Astrocyte (in vitro differentiated cells and primary cell): ENCODE measurements at regions not wholly inside any gene's neighbourhood (a gene's known extent, or its start where the extent isn't known, plus 50 kb on each side); places are given as distances from the start of the nearest gene placed in this dataset.

Experiments
- DNase-seq: peaks from one replicate; pipeline ENCODE4 v3.0.0-alpha.2; 2010; ENCODE audit warnings: low read depth
- FAIRE-seq: peaks from 2 replicates; lab custom pipeline; 2011; peaks lifted over from hg19 to GRCh38; lab: Jason Lieb, UNC
- H2AFZ ChIP-seq: 2 replicates; pipeline ENCODE4 v1.6.0; 2012; ENCODE audit warnings: low read depth, low read length, inconsistent platforms
- H3K27ac ChIP-seq: 2 replicates; pipeline ENCODE4 v1.5.1; 2011; ENCODE audit warnings: low read depth, low read length, inconsistent platforms
- H3K27me3 ChIP-seq: 2 replicates; pipeline ENCODE4 v1.6.0; 2011; ENCODE audit warnings: low read length, inconsistent platforms; ENCODE audit not compliant: insufficient read depth
- H3K36me3 ChIP-seq: 2 replicates; pipeline ENCODE4 v1.5.1; 2011; ENCODE audit warnings: low read length, inconsistent platforms; ENCODE audit not compliant: insufficient read depth
- H3K4me1 ChIP-seq: 2 replicates; pipeline ENCODE4 v1.5.1; 2011; ENCODE audit warnings: low read length, inconsistent platforms; ENCODE audit not compliant: insufficient read depth
- H3K4me2 ChIP-seq: 2 replicates; pipeline ENCODE4 v1.6.0; 2012; ENCODE audit warnings: low read length, inconsistent platforms
- H3K4me3 ChIP-seq: 2 replicates; pipeline ENCODE4 v1.5.1; 2011; ENCODE audit warnings: low read depth, mild to moderate bottlenecking, low read length, inconsistent platforms; ENCODE audit not compliant: insufficient read depth
- H3K79me2 ChIP-seq: 2 replicates; pipeline ENCODE4 v1.6.0; 2012; ENCODE audit warnings: mild to moderate bottlenecking, low read length, inconsistent platforms; ENCODE audit not compliant: insufficient read depth
- H3K9ac ChIP-seq: 2 replicates; pipeline ENCODE4 v1.6.0; 2012; ENCODE audit warnings: mild to moderate bottlenecking, low read length, inconsistent platforms
- H3K9me3 ChIP-seq: 2 replicates; pipeline ENCODE4 v1.5.1; 2012; ENCODE audit warnings: low read depth, mild to moderate bottlenecking, low read length, inconsistent platforms; ENCODE audit not compliant: insufficient read depth
- H4K20me1 ChIP-seq: 2 replicates; pipeline ENCODE4 v1.6.0; 2012; ENCODE audit warnings: low read length, inconsistent platforms; ENCODE audit not compliant: insufficient read depth
- H3K27ac Mint-ChIP-seq: one replicate; pipeline ENCODE4 v1.8.0; 2021; ENCODE audit warnings: mild to moderate bottlenecking, mixed read lengths; ENCODE audit not compliant: unreplicated experiment
- H3K27me3 Mint-ChIP-seq: one replicate; pipeline ENCODE4 v1.8.0; 2021; ENCODE audit warnings: low read depth, mixed read lengths; ENCODE audit not compliant: unreplicated experiment
- H3K36me3 Mint-ChIP-seq: one replicate; pipeline ENCODE4 v1.8.0; 2021; ENCODE audit warnings: low read depth, mixed read lengths; ENCODE audit not compliant: unreplicated experiment
- H3K4me1 Mint-ChIP-seq: one replicate; pipeline ENCODE4 v1.8.0; 2021; ENCODE audit warnings: low read depth, mixed read lengths; ENCODE audit not compliant: unreplicated experiment
- H3K4me3 Mint-ChIP-seq: one replicate; pipeline ENCODE4 v1.8.0; 2021; ENCODE audit warnings: mild to moderate bottlenecking, moderate library complexity, mixed read lengths; ENCODE audit not compliant: unreplicated experiment
- H3K9me3 Mint-ChIP-seq: one replicate; pipeline ENCODE4 v1.8.0; 2021; ENCODE audit warnings: mild to moderate bottlenecking, mixed read lengths; ENCODE audit not compliant: unreplicated experiment
- CTCF ChIP-seq: IDR thresholded peaks from 2 replicates; pipeline ENCODE4 v1.5.1; 2011; ENCODE audit warnings: low read depth, mild to moderate bottlenecking, inconsistent platforms, low read length, moderate library complexity; ENCODE audit not compliant: insufficient read depth
- EZH2 ChIP-seq: IDR thresholded peaks from 2 replicates; pipeline ENCODE4 v1.6.1; 2012; ENCODE audit warnings: mild to moderate bottlenecking, low read length, inconsistent platforms; ENCODE audit not compliant: insufficient read depth

DNA sequence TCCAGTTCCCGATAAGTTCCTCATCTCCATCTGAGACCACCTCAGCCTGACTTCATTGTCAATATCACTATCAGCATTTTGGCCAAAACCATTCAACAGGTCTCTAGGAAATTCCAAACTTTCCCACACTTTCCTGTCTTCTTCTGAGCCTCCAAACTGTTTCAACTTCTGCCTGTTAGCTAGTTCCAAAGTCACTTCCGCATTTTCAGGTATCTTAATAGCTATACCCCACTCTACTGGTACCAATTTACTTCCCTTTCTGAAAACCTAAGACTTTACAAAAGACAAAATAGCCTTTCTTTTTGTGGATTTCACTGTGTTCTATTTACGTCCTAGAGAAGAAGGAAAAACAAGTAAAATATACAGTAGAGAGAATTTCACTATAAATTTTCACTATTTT is 147.0 kb upstream of the FMN2 start:
- Mint-ChIP-seq H3K4me1 (peaks cover 4% of the 10 kb centered on the region), H3K27me3 (no peaks in the 10 kb centered on the region), H3K9me3 (peaks cover 4% of the 10 kb centered on the region), H3K36me3 (no peaks in the 10 kb centered on the region), H3K4me3 (no peak overlapping the region), H3K27ac (no peak overlapping the region)
- Histone ChIP-seq H3K79me2 (no peaks in the 10 kb centered on the region), H3K4me3 (no peak overlapping the region), H3K27ac (no peak overlapping the region), H3K36me3 (no peaks in the 10 kb centered on the region), H4K20me1 (no peaks in the 10 kb centered on the region), H3K9ac (no peak overlapping the region), H2AFZ (no peak overlapping the region), H3K4me1 (no peaks in the 10 kb centered on the region), H3K4me2 (no peak overlapping the region), H3K27me3 (no peaks in the 10 kb centered on the region), H3K9me3 (peaks cover 2% of the 10 kb centered on the region)
- DNase-seq (no peak), FAIRE-seq (no peak)
- TF ChIP-seq CTCF (no peak), EZH2 (no peak)

DNA sequence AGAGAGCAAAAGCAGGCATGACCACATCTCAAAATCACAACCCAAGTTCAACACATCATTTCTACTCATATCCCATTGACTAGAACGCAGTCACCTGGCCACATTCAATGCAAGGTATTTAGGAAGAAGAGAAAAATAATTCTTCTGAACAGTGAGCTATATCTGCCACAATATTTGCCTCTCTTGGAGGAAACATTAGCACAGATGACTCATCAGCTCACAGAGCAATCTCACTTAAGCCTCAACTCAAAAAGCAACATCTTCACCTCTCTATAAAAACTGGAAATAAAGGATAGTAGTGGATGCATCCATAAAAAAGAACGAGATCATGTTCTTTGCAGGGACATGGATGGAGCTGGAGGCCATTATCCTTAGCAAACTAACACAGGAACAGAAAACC is 143.9 kb upstream of the FMN2 start:
- no peak overlapping the region for H3K9ac ChIP-seq
- no peak for FAIRE-seq

More for the DNA sequence above, 143.9 kb upstream of the FMN2 start:
- Mint-ChIP-seq H3K4me1 (peaks cover 4% of the 10 kb centered on the region), H3K36me3 (no peaks in the 10 kb centered on the region), H3K9me3 (peaks cover 2% of the 10 kb centered on the region), H3K27ac (no peak overlapping the region), H3K4me3 (no peak overlapping the region), H3K27me3 (no peaks in the 10 kb centered on the region)
- Histone ChIP-seq H4K20me1 (no peaks in the 10 kb centered on the region), H3K4me3 (no peak overlapping the region), H2AFZ (no peak overlapping the region), H3K27me3 (no peaks in the 10 kb centered on the region), H3K27ac (no peak overlapping the region), H3K4me2 (no peak overlapping the region), H3K79me2 (no peaks in the 10 kb centered on the region), H3K9me3 (peaks cover 2% of the 10 kb centered on the region), H3K36me3 (no peaks in the 10 kb centered on the region), H3K4me1 (no peaks in the 10 kb centered on the region)
- DNase-seq = no peak
- no peak for TF ChIP-seq CTCF
